ENCODE measurements at regions not wholly inside any gene's neighbourhood (a gene's known extent, or its start where the extent isn't known, plus 50 kb on each side); places are given as distances from the start of the nearest gene placed in this dataset.

GRCh38 chrX:39144956-39145355 is 343.7 kb downstream of the MID1IP1 start:
- no peak for TF ChIP-seq YY1 (IDR thresholded peaks at IDR 0.05; ENCODE audit: insufficient read depth, insufficient read length)
- TF ChIP-seq ZNF274 (IDR thresholded peaks at IDR 0.05; ENCODE audit: low read depth, low read length): no peak
- TF ChIP-seq SUZ12 (IDR thresholded peaks at IDR 0.05; ENCODE audit: extremely low read depth, insufficient read depth, insufficient read length): no peak

Data from NT2/D1 (cell line).